Middle frontal gyrus (tissue), 1 donor: ENCODE measurements at regions not wholly inside any gene's neighbourhood (a gene's known extent, or its start where the extent isn't known, plus 50 kb on each side); places are given as distances from the start of the nearest gene placed in this dataset.
"Not testable (repeated sequence)": the region's sequence is repeated elsewhere in the genome, so short reads cannot be mapped to it uniquely, and the experiment has no call there.

Source experiments
- DNase-seq: peaks from one replicate; pipeline ENCODE4 v3.0.0-alpha.2; 2015; ENCODE audit warnings: low spot score; ENCODE audit errors: extremely low spot score

GRCh38 chr10:2572611-2573010 lies 494.7 kb upstream of the PFKP start:
- DNase-seq, result no peak

- no peak for DNase-seq
These were observed 510.5 kb upstream of the PFKP start for GRCh38 chr10:2556883-2557282.

GRCh38 chr10:2548071-2548470 lies 519.3 kb upstream of the PFKP start:
- DNase-seq, result no peak

GRCh38 chr10:2547606-2548005 lies 519.7 kb upstream of the PFKP start:
- DNase-seq, result no peak

GRCh38 chr10:2546894-2547293 lies 520.5 kb upstream of the PFKP start:
- not testable (repeated sequence) for DNase-seq

- no peak for DNase-seq
These were observed 523.4 kb upstream of the PFKP start for GRCh38 chr10:2543974-2544373.

DNA sequence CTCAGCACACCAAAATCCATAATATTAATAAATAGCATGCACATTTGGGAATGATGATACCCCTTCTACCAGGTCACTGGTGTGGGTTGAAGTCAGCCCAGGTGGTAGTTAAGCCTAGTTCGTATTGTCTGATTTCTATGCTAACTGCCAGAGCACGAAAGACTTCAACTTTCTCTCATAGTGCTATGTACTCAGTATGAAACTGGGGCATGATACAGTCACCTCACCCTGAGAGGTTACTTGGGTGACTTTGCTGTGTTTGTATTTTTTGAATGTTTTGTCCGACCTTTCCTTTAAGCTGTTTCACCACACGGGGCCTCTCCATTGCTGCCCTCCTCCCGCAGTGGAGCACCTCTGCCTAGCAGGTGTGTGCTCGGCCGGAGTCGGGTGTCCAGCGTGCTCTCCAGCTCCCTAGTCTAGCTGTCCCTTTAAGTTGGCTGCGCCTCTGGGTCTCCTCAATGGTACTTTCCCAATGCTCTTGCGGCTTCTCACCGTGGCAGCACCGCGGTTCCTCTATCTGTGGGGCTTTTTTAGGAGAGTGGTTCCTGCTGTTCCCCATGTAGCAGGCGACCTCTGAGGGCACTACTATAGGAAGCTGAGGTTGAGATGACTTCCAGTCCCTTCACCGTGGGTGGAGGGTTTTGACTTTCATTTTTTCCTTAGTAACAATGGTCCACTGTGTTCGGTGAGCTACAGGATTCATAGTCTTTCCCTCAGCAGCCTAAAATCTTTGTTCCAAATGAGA lies 524.0 kb upstream of the PFKP start:
- no peak for DNase-seq

DNA sequence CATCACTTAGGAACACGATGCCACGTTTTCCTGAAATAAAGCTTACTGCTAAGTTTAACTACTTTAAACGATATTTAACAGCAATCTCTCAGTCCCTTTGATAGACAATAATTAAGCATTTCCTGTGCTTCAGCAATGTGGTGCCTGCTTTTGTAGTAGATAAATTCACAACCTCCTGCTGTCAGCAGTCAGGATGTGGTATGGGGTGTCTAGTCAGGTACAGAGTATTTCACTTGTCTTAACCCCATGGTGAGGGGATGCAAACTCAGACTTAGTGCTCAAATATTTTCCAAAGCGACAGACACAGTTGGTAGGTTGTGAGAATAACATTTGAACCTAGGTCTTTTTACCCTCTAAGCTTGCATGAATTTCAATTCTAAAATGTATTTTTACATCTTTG lies 526.2 kb upstream of the PFKP start:
- no peak for DNase-seq

DNA sequence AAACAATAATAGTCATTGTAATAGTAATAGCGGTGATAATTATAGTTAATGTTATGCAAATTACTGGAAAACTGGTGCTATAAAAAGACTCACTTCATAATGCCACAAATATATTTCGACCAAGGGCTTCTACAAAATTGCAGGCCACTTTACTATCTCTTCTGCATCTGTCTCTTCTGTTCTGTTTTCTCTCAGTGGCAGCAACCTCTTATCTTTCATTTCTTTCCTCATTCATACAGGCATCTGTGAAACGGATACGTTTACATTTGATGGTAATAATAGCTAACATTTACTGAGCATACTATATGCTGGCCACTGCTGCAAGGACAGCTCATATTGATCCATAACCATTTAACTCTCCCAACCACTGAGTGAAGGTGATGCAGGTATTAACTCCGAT lies 537.4 kb upstream of the PFKP start:
- DNase-seq, result no peak

DNA sequence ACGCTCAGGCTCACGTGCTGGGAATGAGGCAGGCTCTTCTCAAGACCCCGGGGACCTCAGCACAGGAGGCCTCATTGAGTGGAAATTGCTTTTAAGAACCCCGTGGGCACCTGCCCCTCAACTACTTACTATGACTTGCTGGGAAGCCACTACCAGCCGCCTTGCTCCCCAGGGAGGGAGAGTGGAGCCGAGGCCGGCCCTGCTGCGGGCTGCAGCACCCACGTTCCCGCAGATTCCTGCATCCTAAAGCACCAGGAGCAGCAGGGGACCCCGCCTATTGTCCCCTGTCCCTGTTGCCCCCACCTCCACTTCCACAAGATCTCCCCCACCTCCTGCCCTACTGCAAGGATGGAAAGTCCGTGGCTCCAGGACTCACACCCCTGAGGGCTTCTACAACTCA lies 541.6 kb upstream of the PFKP start:
- no peak for DNase-seq

DNA sequence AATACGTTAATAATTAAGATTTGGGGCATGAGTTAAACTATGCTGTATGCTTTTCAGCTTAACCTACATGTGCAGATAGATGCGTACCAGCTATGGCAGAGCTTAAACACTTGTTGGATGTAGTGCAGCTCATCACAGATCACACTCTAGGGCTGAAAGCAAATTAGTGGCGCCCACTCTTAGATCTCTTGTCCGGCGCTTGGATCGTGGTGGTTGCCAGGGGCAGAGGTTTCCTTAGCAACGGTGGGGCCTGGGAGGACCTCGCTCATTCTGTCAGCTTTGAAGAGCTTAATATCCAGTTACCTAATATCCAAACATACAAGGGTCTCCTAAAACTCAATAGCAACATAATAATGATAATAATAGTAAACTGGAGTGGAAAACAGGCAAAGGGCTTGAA lies 548.2 kb upstream of the PFKP start:
- no peak for DNase-seq

DNA sequence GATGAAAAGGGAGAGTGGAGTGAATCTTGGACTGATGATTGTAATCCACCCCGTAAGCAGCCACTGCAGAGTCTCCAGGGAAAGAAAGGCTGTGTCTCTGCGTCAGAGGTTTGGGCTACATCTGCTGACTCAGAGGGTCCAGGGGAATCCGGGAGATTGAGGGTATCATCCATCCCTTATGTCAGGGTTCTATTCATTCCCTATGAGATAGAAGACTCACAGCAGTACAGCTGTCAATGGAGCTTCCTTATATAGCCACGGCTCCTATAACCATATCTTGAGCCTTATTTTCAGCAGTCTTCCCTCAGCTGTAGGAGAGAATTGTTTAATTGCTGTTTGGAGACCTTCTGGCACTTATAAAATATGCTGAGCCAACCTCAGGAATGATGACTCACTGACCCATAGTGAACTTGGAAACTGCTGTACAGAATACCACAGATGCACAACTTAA lies 558.2 kb upstream of the PFKP start:
- no peak for DNase-seq

DNA sequence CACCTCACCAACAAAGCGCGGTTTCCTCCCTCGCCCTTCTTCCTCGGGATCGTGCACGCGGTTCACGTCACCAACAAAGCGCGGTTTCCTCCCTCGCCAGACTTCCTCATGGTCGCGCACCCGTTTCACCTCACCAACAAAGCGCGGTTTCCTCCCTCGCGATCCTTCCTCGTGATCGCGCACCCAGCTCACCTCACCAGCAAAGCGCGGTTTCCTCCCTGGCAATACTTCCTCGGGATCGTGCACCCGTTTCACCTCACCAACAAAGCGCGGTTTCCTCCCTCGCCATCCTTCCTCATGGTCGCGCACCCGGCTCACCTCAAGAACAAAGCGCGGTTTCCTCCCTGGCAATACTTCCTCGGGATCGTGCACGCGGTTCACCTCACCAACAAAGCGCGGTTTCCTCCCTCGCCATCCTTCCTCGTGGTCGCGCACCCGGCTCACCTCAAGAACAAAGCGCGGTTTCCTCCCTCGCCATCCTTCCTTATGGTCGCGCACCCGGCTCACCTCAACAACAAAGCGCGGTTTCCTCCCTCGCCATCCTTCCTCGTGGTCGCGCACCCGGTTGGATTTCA lies 565.9 kb upstream of the PFKP start:
- DNase-seq, result not testable (repeated sequence)

- DNase-seq, result no peak
These were observed 572.9 kb upstream of the PFKP start for GRCh38 chr10:2494399-2494798.

- no peak for DNase-seq
These were observed 578.8 kb upstream of the PFKP start for GRCh38 chr10:2488446-2489005.

- no peak for DNase-seq
These were observed 579.4 kb upstream of the PFKP start for GRCh38 chr10:2487921-2488320.

DNA sequence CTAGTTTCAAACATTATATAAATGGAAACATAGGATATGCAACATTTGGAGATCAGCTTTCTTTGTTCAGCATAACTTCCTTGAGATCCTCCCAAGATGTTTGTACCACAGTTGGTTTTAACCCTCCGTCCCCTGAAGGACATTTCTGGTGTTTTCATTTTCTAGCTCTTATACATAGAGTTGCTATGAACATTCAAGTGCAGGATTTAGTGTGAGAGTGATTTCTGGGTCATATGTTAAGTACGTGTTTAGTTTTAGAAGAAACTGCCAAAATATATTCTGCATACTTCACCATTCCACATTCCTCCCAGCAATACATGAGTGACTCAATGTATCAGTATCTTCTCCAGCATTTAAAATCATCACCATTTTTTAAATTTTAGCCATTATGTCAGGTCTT lies 588.7 kb upstream of the PFKP start:
- DNase-seq, result no peak

DNA sequence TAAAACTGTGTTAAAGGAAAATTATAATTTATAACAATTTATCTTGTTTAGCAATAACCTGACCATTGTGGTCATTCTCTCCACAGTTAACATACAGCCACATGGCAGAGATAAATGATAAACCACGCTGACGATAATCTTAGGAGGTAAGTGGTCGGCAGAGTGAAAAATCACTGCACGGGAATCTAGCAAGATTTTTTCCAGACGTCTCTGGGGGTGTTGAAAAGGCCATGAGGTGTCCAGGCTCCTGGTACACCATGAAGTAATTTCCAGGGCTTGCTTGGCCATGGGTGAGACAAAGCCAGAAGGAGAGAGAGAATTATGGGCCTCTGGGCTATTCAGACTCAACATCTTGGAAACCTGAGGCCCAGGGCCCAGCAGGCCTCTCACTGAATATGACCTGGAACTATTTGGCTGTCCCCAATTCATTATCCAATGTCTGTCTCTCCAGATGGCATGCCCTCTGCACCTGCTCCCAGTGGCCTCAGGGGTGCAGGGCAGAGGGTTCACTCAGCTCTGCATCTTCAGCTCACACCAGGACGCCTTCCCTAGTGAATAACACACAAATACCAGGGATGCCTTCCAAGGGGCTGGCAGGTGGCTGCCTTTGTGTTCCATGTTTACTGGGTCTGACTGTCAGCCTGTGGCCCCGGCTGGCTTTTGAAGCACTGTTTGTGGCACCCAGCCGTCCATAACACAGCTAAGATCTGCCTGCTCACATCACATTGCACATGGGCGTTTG lies 590.4 kb upstream of the PFKP start:
- no peak for DNase-seq

GRCh38 chr10:2476218-2476811 lies 591.0 kb upstream of the PFKP start:
- no peak for DNase-seq

GRCh38 chr10:2475711-2476217 lies 591.6 kb upstream of the PFKP start:
- no peak for DNase-seq

- DNase-seq, result no peak
These were observed 595.5 kb upstream of the PFKP start for GRCh38 chr10:2471811-2472210.

GRCh38 chr10:2469802-2470201 lies 597.5 kb upstream of the PFKP start:
- no peak for DNase-seq
